ENCODE measurements at regions not wholly inside any gene's neighbourhood (a gene's known extent, or its start where the extent isn't known, plus 50 kb on each side); places are given as distances from the start of the nearest gene placed in this dataset.

GRCh38 chr18:42632801-42633200, 482.7 kb downstream of the RIT2 start:
- H3K4me3 ChIP-seq (ENCODE audit: low read length in 3 of 3): no peak overlapping the region
- peaks cover 0 to 9% (median 0%) of the 10 kb centered on the region in 3 donors for H3K4me1 ChIP-seq (ENCODE audit: control insufficient read depth in 2 of 3, insufficient read depth in 2 of 3, low read depth in 1 of 3, low read length in 3 of 3)
- H3K9me3 ChIP-seq (ENCODE audit: control insufficient read depth in 2 of 3, insufficient read depth in 1 of 3, low read length in 3 of 3): no peaks in the 10 kb centered on the region
- H3K36me3 ChIP-seq (ENCODE audit: control insufficient read depth in 2 of 3, insufficient read depth in 3 of 3, low read length in 3 of 3): no peaks in the 10 kb centered on the region
- TF ChIP-seq, protein P1, sequence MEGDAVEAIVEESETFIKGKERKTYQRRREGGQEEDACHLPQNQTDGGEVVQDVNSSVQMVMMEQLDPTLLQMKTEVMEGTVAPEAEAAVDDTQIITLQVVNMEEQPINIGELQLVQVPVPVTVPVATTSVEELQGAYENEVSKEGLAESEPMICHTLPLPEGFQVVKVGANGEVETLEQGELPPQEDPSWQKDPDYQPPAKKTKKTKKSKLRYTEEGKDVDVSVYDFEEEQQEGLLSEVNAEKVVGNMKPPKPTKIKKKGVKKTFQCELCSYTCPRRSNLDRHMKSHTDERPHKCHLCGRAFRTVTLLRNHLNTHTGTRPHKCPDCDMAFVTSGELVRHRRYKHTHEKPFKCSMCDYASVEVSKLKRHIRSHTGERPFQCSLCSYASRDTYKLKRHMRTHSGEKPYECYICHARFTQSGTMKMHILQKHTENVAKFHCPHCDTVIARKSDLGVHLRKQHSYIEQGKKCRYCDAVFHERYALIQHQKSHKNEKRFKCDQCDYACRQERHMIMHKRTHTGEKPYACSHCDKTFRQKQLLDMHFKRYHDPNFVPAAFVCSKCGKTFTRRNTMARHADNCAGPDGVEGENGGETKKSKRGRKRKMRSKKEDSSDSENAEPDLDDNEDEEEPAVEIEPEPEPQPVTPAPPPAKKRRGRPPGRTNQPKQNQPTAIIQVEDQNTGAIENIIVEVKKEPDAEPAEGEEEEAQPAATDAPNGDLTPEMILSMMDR (IDR thresholded peaks at IDR 0.05; ENCODE audit: borderline replicate concordance, extremely low read depth, insufficient read depth): no peak
- no peak overlapping the region for H3K9ac ChIP-seq (ENCODE audit: low read length in 3 of 3)
- H3K27ac ChIP-seq (ENCODE audit: low read depth in 2 of 2, low read length in 2 of 2): no peak overlapping the region
- peak in 2 of 5 donors; percentile 6 to 22 for DNase-seq
- intact Hi-C loops (cut with DNase I): no loop called here
- H3K27me3 ChIP-seq (ENCODE audit: control insufficient read depth, insufficient read depth, low read length): no peaks in the 10 kb centered on the region
- no peak for FAIRE-seq

DNA sequence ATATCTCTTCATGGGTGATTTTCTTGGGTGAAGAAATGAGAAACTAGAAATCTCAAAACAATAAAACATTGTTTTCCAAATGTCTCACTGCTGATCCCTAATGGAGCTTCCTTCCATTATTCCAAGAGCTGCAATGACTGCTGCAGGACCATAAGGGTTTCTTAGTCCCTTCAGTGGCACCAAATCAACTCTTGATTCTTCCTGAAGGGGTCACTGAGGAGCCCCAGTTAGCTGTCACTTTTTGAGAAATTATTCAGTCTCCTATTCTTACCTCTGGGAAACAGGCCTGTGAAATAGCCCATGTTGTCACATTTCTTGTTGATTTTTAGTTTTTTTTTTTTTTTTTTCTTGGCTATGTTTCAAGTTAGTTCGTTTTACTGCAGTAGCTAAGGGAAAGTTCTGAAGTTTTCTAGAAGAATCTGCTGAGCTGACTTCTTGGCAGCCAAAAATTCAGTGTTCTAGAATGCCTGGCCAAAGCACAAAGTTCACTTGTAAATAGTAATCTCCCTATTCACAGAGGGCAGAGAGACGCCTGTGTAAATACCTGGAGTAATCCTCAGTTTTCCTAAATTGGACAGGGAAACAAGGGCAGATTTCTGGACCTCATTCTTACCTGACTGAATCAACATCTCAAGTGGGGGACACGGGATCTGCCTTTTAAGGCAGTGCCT, 480.0 kb downstream of the RIT2 start:
- intact Hi-C loops (cut with DNase I): no loop called here
- FAIRE-seq: peak; percentile 64

GRCh38 chr18:42636309-42636708, 479.2 kb downstream of the RIT2 start:
- Histone ChIP-seq H3K9ac (ENCODE audit: low read length in 3 of 3) (no peak overlapping the region), H3K4me1 (ENCODE audit: control insufficient read depth in 2 of 3, insufficient read depth in 2 of 3, low read depth in 1 of 3, low read length in 3 of 3) (peaks cover 0 to 9% (median 0%) of the 10 kb centered on the region in 3 donors), H3K27me3 (ENCODE audit: control insufficient read depth, insufficient read depth, low read length) (no peaks in the 10 kb centered on the region), H3K9me3 (ENCODE audit: control insufficient read depth in 2 of 3, insufficient read depth in 1 of 3, low read length in 3 of 3) (no peaks in the 10 kb centered on the region), H3K36me3 (ENCODE audit: control insufficient read depth in 2 of 3, insufficient read depth in 3 of 3, low read length in 3 of 3) (no peaks in the 10 kb centered on the region), H3K4me3 (ENCODE audit: low read length in 3 of 3) (peak overlapping the region in 1 of 3 donors; percentile 4), H3K27ac (ENCODE audit: low read depth in 2 of 2, low read length in 2 of 2) (peak overlapping the region; percentile 54 to 75)
- peak in 1 of 5 donors; percentile 7 for DNase-seq
- TF ChIP-seq, protein P1 (IDR thresholded peaks at IDR 0.05; ENCODE audit: borderline replicate concordance, extremely low read depth, insufficient read depth): no peak
- intact Hi-C loops (cut with DNase I): no loop called here
- no peak for FAIRE-seq

More for the DNA sequence above, 480.0 kb downstream of the RIT2 start:
- peak in 1 of 5 donors; percentile 17 for DNase-seq
- H3K27me3 ChIP-seq (ENCODE audit: control insufficient read depth, insufficient read depth, low read length): no peaks in the 10 kb centered on the region
- peak overlapping the region in 1 of 3 donors; percentile 4 for H3K4me3 ChIP-seq (ENCODE audit: low read length in 3 of 3)
- no peak overlapping the region for H3K9ac ChIP-seq (ENCODE audit: low read length in 3 of 3)
- no peaks in the 10 kb centered on the region for H3K36me3 ChIP-seq (ENCODE audit: control insufficient read depth in 2 of 3, insufficient read depth in 3 of 3, low read length in 3 of 3)
- TF ChIP-seq, protein P1 (IDR thresholded peaks at IDR 0.05; ENCODE audit: borderline replicate concordance, extremely low read depth, insufficient read depth): no peak
- H3K4me1 ChIP-seq (ENCODE audit: control insufficient read depth in 2 of 3, insufficient read depth in 2 of 3, low read depth in 1 of 3, low read length in 3 of 3): peaks cover 0 to 9% (median 0%) of the 10 kb centered on the region in 3 donors
- no peaks in the 10 kb centered on the region for H3K9me3 ChIP-seq (ENCODE audit: control insufficient read depth in 2 of 3, insufficient read depth in 1 of 3, low read length in 3 of 3)
- H3K27ac ChIP-seq (ENCODE audit: low read depth in 2 of 2, low read length in 2 of 2): peak overlapping the region; percentile 54 to 75
